OCI-LY7 (cell line): ENCODE measurements at regions not wholly inside any gene's neighbourhood (a gene's known extent, or its start where the extent isn't known, plus 50 kb on each side); places are given as distances from the start of the nearest gene placed in this dataset.

Experiments
- BruUV-seq: library from RNA; stranded (reverse); fragments of 400-500 nt; replicated peaks from 2 replicates; lab custom pipeline; 2021; lab: Mats Ljungman, UMichigan
- CTCF ChIA-PET: fragments of 300-600 bp; sonication (Branson Sonifier 250); formaldehyde crosslinking; loops from one replicate; lab custom pipeline; 2022; ENCODE audit warnings: antibody characterized with exemption; ENCODE audit not compliant: unreplicated experiment; lab: Charles Lee
- POLR2A ChIA-PET: fragments of 300-600 bp; sonication (Branson Sonifier 250); formaldehyde crosslinking; loops from one replicate; lab custom pipeline; 2022; ENCODE audit warnings: antibody characterized with exemption; lab: Charles Lee
- DNase-seq: peaks from one replicate; pipeline ENCODE4 v3.0.0-alpha.2; 2015; ENCODE audit warnings: low spot score
- H2AFZ ChIP-seq: fragments of 200-600 bp; sonication (generic), shearing (Covaris generic); 2 replicates; pipeline ENCODE4 v1.6.1; 2014; ENCODE audit warnings: mild to moderate bottlenecking, antibody characterized with exemption, low read length, moderate library complexity
- H3K27ac ChIP-seq: fragments of 200-600 bp; sonication (generic); 2 replicates; pipeline ENCODE4 v1.5.1; 2014; ENCODE audit warnings: mixed run types, low read depth, mild to moderate bottlenecking, moderate library complexity, low read length, inconsistent platforms; ENCODE audit not compliant: poor library complexity, severe bottlenecking
- H3K36me3 ChIP-seq: fragments of 200-600 bp; sonication (generic); 2 replicates; pipeline ENCODE4 v1.6.1; 2014; ENCODE audit warnings: mild to moderate bottlenecking, antibody characterized with exemption, low read length, moderate library complexity, mixed read lengths; ENCODE audit not compliant: insufficient read depth
- H3K4me1 ChIP-seq: fragments of 200-600 bp; sonication (generic); 2 replicates; pipeline ENCODE4 v1.5.1; 2014; ENCODE audit warnings: mild to moderate bottlenecking, low read length; ENCODE audit not compliant: insufficient read depth, poor library complexity, severe bottlenecking
- H3K4me2 ChIP-seq: fragments of 200-600 bp; sonication (generic); 2 replicates; pipeline ENCODE4 v1.6.1; 2014; ENCODE audit warnings: mild to moderate bottlenecking, low read length
- H3K4me3 ChIP-seq: fragments of 200-600 bp; sonication (generic); 2 replicates; pipeline ENCODE4 v1.5.1; 2014; ENCODE audit warnings: mild to moderate bottlenecking, low read depth, low read length; ENCODE audit not compliant: poor library complexity, severe bottlenecking
- H3K79me2 ChIP-seq: fragments of 200-600 bp; sonication (generic); 2 replicates; pipeline ENCODE4 v1.6.1; 2016; ENCODE audit warnings: low read depth, mild to moderate bottlenecking, low read length, moderate library complexity, mixed read lengths; ENCODE audit not compliant: insufficient read depth
- H3K9me2 ChIP-seq: fragments of 200-600 bp; sonication (generic); 2 replicates; pipeline ENCODE4 v1.6.1; 2016; ENCODE audit warnings: mild to moderate bottlenecking, low read length, mixed read lengths; ENCODE audit not compliant: insufficient read depth
- H3K9me3 ChIP-seq: fragments of 200-600 bp; sonication (generic); 2 replicates; pipeline ENCODE4 v1.6.1; 2014; ENCODE audit warnings: mild to moderate bottlenecking, mixed run types, low read length, mixed read lengths
- H4K20me1 ChIP-seq: fragments of 200-600 bp; sonication (generic); 2 replicates; pipeline ENCODE4 v1.6.1; 2014; ENCODE audit warnings: mild to moderate bottlenecking, antibody characterized with exemption, low read length, moderate library complexity, mixed read lengths; ENCODE audit not compliant: insufficient read depth
- EZH2phosphoT487 ChIP-seq: fragments of 200-600 bp; sonication (generic); IDR thresholded peaks from 2 replicates; pipeline ENCODE4 v1.6.1; 2018; ENCODE audit warnings: low read depth, borderline replicate concordance, mild to moderate bottlenecking, mixed run types, antibody characterized with exemption, low read length, moderate library complexity, mixed read lengths
- intact Hi-C: fragments of 100-400 bp; cut with micrococcal nuclease; formaldehyde crosslinking; loops from one replicate; pipeline ENCODE4 v1.10.0; 2022; ENCODE audit not compliant: unreplicated experiment
- TF ChIP-seq, protein P1 (sequence below): fragments of 200-600 bp; sonication (generic); conservative IDR thresholded peaks from 2 replicates; pipeline ENCODE4 v1.5.1; 2014; ENCODE audit warnings: mild to moderate bottlenecking, antibody characterized with exemption, low read length, moderate library complexity, mixed read lengths

DNA sequence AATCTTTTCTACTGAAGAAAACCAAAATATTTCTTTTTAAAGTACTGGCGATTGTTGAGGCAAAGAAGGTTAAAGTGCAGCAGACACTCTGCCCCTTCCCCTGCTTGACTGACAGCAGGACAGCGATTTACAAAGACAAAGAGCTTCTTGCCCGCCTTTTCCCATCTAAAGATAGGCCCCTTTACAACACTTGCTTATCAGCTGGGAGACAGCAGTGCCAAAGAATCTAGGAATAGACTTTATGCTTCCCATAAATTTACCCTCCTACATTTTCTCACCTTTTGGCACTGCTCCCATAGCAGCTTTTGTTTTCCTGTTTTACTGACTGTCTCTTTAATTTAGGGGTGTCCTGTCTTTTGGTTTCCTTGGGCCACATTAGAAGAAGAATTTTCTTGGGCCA, 824.1 kb downstream of the CCSER2 start:
- TF ChIP-seq, protein P1, sequence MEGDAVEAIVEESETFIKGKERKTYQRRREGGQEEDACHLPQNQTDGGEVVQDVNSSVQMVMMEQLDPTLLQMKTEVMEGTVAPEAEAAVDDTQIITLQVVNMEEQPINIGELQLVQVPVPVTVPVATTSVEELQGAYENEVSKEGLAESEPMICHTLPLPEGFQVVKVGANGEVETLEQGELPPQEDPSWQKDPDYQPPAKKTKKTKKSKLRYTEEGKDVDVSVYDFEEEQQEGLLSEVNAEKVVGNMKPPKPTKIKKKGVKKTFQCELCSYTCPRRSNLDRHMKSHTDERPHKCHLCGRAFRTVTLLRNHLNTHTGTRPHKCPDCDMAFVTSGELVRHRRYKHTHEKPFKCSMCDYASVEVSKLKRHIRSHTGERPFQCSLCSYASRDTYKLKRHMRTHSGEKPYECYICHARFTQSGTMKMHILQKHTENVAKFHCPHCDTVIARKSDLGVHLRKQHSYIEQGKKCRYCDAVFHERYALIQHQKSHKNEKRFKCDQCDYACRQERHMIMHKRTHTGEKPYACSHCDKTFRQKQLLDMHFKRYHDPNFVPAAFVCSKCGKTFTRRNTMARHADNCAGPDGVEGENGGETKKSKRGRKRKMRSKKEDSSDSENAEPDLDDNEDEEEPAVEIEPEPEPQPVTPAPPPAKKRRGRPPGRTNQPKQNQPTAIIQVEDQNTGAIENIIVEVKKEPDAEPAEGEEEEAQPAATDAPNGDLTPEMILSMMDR = no peak
- no peak for TF ChIP-seq EZH2phosphoT487
- ChIA-PET POLR2A (no interaction called here), CTCF (no interaction called here)
- Histone ChIP-seq H3K4me2 (no peak overlapping the region), H3K4me1 (no peaks in the 10 kb centered on the region), H3K9me3 (no peaks in the 10 kb centered on the region), H3K27ac (no peak overlapping the region), H2AFZ (no peak overlapping the region), H3K9me2 (no peaks in the 10 kb centered on the region), H3K36me3 (no peaks in the 10 kb centered on the region), H3K79me2 (no peaks in the 10 kb centered on the region), H4K20me1 (no peaks in the 10 kb centered on the region), H3K4me3 (no peak overlapping the region)
- intact Hi-C loops = no loop called here
- DNase-seq = no peak
- BruUV-seq = no TSS peak

DNA sequence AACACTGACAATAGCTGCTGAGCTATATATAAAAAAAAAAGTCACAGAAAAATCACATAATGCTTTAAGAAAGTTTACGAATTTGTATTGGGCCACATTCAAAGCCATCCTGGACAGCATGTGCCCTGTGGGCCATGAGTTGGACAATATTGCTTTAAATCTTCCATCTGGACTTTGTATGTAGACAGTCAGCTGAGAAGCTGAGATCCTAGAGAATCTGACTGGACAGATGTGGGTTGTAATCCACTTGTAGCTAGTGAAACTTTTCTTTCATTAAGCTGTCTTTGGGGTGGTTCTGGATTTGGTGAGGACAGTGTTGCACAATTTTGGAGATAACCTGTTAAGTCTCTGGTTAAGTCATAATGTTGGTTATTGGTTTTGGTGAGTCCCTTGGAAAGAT, 824.5 kb downstream of the CCSER2 start:
- Histone ChIP-seq H2AFZ (no peak overlapping the region), H3K36me3 (no peaks in the 10 kb centered on the region), H3K27ac (no peak overlapping the region), H3K4me1 (no peaks in the 10 kb centered on the region), H3K4me3 (no peak overlapping the region), H3K4me2 (no peak overlapping the region), H3K9me3 (no peaks in the 10 kb centered on the region), H3K9me2 (no peaks in the 10 kb centered on the region), H3K79me2 (no peaks in the 10 kb centered on the region), H4K20me1 (no peaks in the 10 kb centered on the region)
- CTCF ChIA-PET = no interaction called here
- BruUV-seq = no TSS peak
- intact Hi-C loops = no loop called here
- TF ChIP-seq, protein P1 = no peak
- no peak for TF ChIP-seq EZH2phosphoT487
- POLR2A ChIA-PET = no interaction called here
- no peak for DNase-seq

DNA sequence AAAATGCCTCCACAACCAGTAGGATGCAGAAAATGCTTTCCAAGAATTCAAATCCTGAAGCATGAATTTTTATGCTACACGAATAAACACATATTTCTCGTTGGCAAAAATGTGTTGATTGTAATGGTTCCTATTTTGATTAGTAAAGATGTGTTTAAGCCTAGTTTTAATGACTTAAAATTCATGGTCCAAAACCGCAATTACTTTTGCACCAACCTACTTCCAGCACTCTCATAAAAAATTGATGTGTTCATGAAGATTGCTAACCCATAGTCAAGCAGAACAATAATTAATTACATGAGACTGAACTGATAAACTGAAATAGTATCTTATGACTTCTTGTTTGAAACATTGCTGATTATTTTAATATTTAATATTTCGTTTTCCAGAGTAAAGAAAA, 828.8 kb downstream of the CCSER2 start:
- H2AFZ ChIP-seq = no peak overlapping the region
- no peaks in the 10 kb centered on the region for H3K9me2 ChIP-seq
- no TSS peak for BruUV-seq
- H3K9me3 ChIP-seq = no peaks in the 10 kb centered on the region
- no peaks in the 10 kb centered on the region for H3K79me2 ChIP-seq
- intact Hi-C loops = no loop called here
- POLR2A ChIA-PET = interaction anchor here (0.6 kb wide), 1 partner anchor 319 kb away, joined by 3 read pairs; no protein-coding TSS in a partner anchor
- CTCF ChIA-PET = no interaction called here
- TF ChIP-seq EZH2phosphoT487 = no peak
- TF ChIP-seq, protein P1 = no peak
- no peaks in the 10 kb centered on the region for H3K36me3 ChIP-seq
- H3K4me1 ChIP-seq = no peaks in the 10 kb centered on the region
- H4K20me1 ChIP-seq = no peaks in the 10 kb centered on the region
- H3K4me2 ChIP-seq = no peak overlapping the region
- no peak for DNase-seq
- no peak overlapping the region for H3K4me3 ChIP-seq
- H3K27ac ChIP-seq = no peak overlapping the region
